Type B pancreatic cell (in vitro differentiated cells): ENCODE measurements at regions not wholly inside any gene's neighbourhood (a gene's known extent, or its start where the extent isn't known, plus 50 kb on each side); places are given as distances from the start of the nearest gene placed in this dataset.
"Not testable (repeated sequence)": the region's sequence is repeated elsewhere in the genome, so short reads cannot be mapped to it uniquely, and the experiment has no call there.

Experiments
- DNase-seq: peaks from one replicate; pipeline ENCODE4 v3.0.0; 2021; ENCODE audit warnings: mixed read lengths; ENCODE audit not compliant: unreplicated experiment; ENCODE audit errors: extremely low spot score
- H3K27ac Mint-ChIP-seq: 2 replicates; pipeline ENCODE4 v1.8.0; 2021; ENCODE audit warnings: mild to moderate bottlenecking, mixed read lengths
- H3K27me3 Mint-ChIP-seq: 2 replicates; pipeline ENCODE4 v1.8.0; 2021; ENCODE audit warnings: mixed read lengths
- H3K36me3 Mint-ChIP-seq: 2 replicates; pipeline ENCODE4 v1.8.0; 2021; ENCODE audit warnings: mixed read lengths
- H3K4me1 Mint-ChIP-seq: one replicate; pipeline ENCODE4 v1.8.0; 2021; ENCODE audit warnings: mixed read lengths; ENCODE audit not compliant: unreplicated experiment
- H3K4me3 Mint-ChIP-seq: 2 replicates; pipeline ENCODE4 v1.8.0; 2021; ENCODE audit warnings: mild to moderate bottlenecking, mixed read lengths
- H3K9me3 Mint-ChIP-seq: 2 replicates; pipeline ENCODE4 v1.8.0; 2021; ENCODE audit warnings: mixed read lengths
- TF ChIP-seq, protein P1 (sequence below): fragments of 200-600 bp; sonication (generic); conservative IDR thresholded peaks from 2 replicates; pipeline ENCODE4 v1.5.0; 2021; ENCODE audit warnings: antibody characterized with exemption, mild to moderate bottlenecking

DNA sequence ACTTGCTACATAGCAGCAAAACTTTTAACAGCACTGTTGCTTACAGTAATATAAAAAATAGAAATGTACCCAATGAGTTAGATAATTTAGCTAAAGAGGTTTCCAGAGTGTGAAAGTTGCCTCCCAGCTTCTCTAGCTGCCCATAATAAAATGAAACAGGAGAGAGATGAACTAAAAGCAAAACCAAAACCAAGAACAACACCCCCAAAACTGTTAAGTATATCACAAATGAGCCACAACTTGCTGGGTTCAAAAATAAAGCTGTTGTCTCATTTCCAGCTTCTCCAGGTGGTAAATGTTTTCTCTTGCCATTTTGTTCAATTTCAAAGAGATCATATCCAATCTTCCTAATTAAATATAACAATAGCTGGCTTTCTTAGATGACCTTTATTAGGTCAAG is 614.0 kb downstream of the ETNK1 start:
- Mint-ChIP-seq H3K27me3 (no peaks in the 10 kb centered on the region), H3K27ac (no peak overlapping the region), H3K4me3 (no peak overlapping the region), H3K4me1 (no peaks in the 10 kb centered on the region), H3K36me3 (no peaks in the 10 kb centered on the region), H3K9me3 (no peaks in the 10 kb centered on the region)
- TF ChIP-seq, protein P1, sequence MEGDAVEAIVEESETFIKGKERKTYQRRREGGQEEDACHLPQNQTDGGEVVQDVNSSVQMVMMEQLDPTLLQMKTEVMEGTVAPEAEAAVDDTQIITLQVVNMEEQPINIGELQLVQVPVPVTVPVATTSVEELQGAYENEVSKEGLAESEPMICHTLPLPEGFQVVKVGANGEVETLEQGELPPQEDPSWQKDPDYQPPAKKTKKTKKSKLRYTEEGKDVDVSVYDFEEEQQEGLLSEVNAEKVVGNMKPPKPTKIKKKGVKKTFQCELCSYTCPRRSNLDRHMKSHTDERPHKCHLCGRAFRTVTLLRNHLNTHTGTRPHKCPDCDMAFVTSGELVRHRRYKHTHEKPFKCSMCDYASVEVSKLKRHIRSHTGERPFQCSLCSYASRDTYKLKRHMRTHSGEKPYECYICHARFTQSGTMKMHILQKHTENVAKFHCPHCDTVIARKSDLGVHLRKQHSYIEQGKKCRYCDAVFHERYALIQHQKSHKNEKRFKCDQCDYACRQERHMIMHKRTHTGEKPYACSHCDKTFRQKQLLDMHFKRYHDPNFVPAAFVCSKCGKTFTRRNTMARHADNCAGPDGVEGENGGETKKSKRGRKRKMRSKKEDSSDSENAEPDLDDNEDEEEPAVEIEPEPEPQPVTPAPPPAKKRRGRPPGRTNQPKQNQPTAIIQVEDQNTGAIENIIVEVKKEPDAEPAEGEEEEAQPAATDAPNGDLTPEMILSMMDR = no peak
- DNase-seq = no peak

DNA sequence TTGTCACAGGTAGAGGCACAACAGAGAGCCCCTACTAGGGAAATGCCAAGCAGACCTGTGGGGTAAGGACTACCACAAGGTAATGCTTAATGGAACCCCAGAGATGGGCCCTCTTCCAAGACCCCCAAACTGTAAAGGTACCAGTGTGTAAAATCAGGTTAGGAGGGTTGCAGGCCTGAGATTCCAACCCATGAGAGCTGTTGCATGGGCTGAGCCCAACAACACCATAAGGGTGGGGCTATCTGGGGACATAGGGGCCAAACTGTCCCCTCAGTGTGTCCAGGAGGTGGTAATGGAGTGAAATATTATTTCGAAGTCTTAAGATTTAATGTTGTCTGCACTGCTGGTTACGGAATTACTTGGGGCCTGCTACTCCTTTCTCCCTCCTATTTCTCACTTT is 620.2 kb downstream of the ETNK1 start:
- no peaks in the 10 kb centered on the region for H3K4me1 Mint-ChIP-seq
- H3K27me3 Mint-ChIP-seq = no peaks in the 10 kb centered on the region
- TF ChIP-seq, protein P1 = no peak
- DNase-seq = no peak
- H3K27ac Mint-ChIP-seq = no peak overlapping the region
- H3K36me3 Mint-ChIP-seq = no peaks in the 10 kb centered on the region
- H3K4me3 Mint-ChIP-seq = no peak overlapping the region
- no peaks in the 10 kb centered on the region for H3K9me3 Mint-ChIP-seq

DNA sequence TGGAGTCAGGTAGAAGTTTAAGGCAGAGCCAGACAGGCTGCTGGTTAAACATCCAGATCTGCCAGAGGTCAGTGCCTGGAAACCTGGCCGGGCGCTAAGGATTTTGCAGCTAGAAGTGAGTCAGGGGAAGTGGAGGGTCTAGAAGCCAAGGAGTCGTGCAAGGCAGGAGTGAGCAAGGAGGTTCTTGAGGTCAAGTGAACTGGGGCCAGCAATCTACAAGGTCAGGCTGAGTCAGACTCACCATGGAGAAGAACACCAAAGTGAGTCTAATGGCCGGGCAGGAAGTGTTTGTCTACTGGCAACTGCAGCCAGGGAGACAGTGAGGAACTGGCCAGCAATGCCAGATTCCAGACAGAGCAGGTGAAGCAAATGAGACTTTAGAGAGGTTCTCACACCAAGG is 628.2 kb downstream of the ETNK1 start:
- H3K27ac Mint-ChIP-seq = no peak overlapping the region
- H3K4me1 Mint-ChIP-seq = no peaks in the 10 kb centered on the region
- peaks cover 11% of the 10 kb centered on the region for H3K9me3 Mint-ChIP-seq
- H3K4me3 Mint-ChIP-seq = no peak overlapping the region
- peaks cover 7% of the 10 kb centered on the region for H3K36me3 Mint-ChIP-seq
- TF ChIP-seq, protein P1 = no peak
- H3K27me3 Mint-ChIP-seq = peaks cover 8% of the 10 kb centered on the region
- no peak for DNase-seq

DNA sequence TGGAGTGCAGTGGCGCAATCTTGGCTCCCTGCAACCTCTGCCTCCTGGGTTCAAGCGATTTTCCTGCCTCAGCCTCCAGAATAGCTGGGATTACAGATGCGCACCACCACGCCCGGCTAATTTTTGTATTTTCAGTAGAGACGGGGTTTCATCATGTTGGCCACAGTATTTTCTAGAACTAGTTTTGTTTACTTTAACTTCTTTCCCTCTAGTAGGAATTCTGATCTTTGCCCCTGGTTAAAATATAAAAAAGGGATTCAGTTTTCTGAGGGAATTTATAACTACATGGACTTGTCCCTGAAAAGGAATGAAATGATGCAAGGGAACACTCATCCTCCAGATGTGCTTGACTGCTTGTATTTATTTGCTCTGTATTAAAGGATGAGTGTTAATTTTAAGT is 628.9 kb downstream of the ETNK1 start:
- H3K27ac Mint-ChIP-seq, DNase-seq, H3K4me1 Mint-ChIP-seq, H3K27me3 Mint-ChIP-seq, H3K36me3 Mint-ChIP-seq, H3K4me3 Mint-ChIP-seq: not testable (repeated sequence)
- H3K9me3 Mint-ChIP-seq = peaks cover 11% of the 10 kb centered on the region

DNA sequence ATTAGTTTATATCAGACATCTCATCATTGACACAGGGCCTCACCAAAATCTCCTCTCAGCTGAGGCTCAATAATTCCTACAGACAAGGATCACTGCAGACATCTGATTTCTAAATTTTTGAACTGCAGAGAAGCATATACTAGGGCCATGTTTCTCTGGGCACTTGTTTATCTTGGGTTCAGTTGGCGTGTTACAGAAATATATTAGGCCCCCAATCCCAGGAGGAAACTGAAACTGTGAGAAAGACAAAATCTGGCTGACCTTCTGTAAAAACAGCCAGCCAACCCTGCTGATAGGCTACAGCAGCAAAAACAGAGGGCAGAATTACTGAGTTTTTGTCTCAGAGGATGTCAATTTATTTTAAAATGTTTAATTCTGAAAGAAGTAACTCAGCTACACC is 634.6 kb downstream of the ETNK1 start:
- H3K27ac Mint-ChIP-seq = no peak overlapping the region
- peaks cover 5% of the 10 kb centered on the region for H3K9me3 Mint-ChIP-seq
- TF ChIP-seq, protein P1 = no peak
- H3K4me3 Mint-ChIP-seq = no peak overlapping the region
- peaks cover 5% of the 10 kb centered on the region for H3K4me1 Mint-ChIP-seq
- DNase-seq = no peak
- no peaks in the 10 kb centered on the region for H3K36me3 Mint-ChIP-seq
- peaks cover 5% of the 10 kb centered on the region for H3K27me3 Mint-ChIP-seq

DNA sequence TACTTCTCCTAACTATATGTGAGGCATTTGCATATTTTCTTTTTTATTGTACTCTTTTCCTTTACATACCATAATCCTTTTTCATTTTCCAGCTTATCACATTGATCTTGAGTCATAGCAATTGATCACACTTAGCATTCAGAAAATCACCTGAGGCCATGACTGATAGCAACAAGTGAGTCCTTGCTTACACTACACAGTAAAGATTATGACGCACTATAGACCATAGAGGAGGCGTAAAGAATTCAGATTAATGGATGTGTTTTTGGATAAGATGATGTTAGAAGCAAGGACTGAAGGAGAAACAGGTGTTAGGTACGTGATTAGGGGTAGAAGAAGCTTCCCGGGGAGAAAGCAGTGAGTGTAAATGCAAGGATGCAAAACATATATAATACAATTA is 637.7 kb downstream of the ETNK1 start:
- H3K27me3 Mint-ChIP-seq = peaks cover 5% of the 10 kb centered on the region
- H3K4me1 Mint-ChIP-seq = peaks cover 5% of the 10 kb centered on the region
- no peak for DNase-seq
- no peaks in the 10 kb centered on the region for H3K36me3 Mint-ChIP-seq
- TF ChIP-seq, protein P1 = no peak
- peaks cover 5% of the 10 kb centered on the region for H3K9me3 Mint-ChIP-seq
- H3K27ac Mint-ChIP-seq = no peak overlapping the region
- no peak overlapping the region for H3K4me3 Mint-ChIP-seq
